Body of pancreas (tissue), 4 donors: ENCODE measurements at regions not wholly inside any gene's neighbourhood (a gene's known extent, or its start where the extent isn't known, plus 50 kb on each side); places are given as distances from the start of the nearest gene placed in this dataset.

ENCODE experiments used
- ATAC-seq: fragments of 150-250 bp; one replicate; pipeline ENCODE4 v1.9.1; 2016
- DNase-seq, 4 donors: peaks; one replicate each; pipeline ENCODE4 v3.0.0-alpha.2; 2019
- H3K27ac ChIP-seq, 4 donors: fragments of 200-600 bp; sonication (generic); 1 replicate in 3 of 4; 2 replicates in 1 of 4; pipeline versions ENCODE4 v1.5.1 to v1.6.1; 2016 to 2019; ENCODE audit warnings: mild to moderate bottlenecking in 1 of 4, mixed read lengths in 1 of 4, moderate library complexity in 1 of 4
- H3K27me3 ChIP-seq, 2 donors: fragments of 200-600 bp; sonication (generic); one replicate each; pipeline ENCODE4 v1.6.0; 2016; ENCODE audit warnings: mild to moderate bottlenecking in 1 of 2
- H3K36me3 ChIP-seq, 2 donors: fragments of 200-600 bp; sonication (generic); replicated peaks in 1 of 2; 2 replicates each; pipeline ENCODE4 v1.5.1; 2016; ENCODE audit warnings: low read depth in 2 of 2; ENCODE audit not compliant: insufficient read depth in 1 of 2
- H3K4me1 ChIP-seq: fragments of 200-600 bp; sonication (generic); one replicate; pipeline ENCODE4 v1.6.0; 2016
- H3K4me3 ChIP-seq, 2 donors: fragments of 200-600 bp; sonication (generic); 1 replicate in 1 of 2; 2 replicates in 1 of 2; pipeline ENCODE4 v1.5.1; 2016 to 2019
- H3K9me3 ChIP-seq, 3 donors: fragments of 200-600 bp; sonication (generic); 1 replicate in 2 of 3; 2 replicates in 1 of 3; pipeline ENCODE4 v1.5.1; 2016
- POLR2A ChIP-seq, 3 donors: fragments of 450-650 bp; IDR thresholded peaks; one replicate each; pipeline ENCODE4 v1.6.1; 2016; ENCODE audit warnings: antibody characterized with exemption in 3 of 3, mild to moderate bottlenecking in 2 of 3
- WGBS, 2 donors: methylation state at CpG; one replicate each; pipeline ENCODE4 v1.1.5; 2017; 5-methylcytosine and 5-hydroxymethylcytosine counted together
- intact Hi-C: fragments of 100-400 bp; cut with DNase I; formaldehyde crosslinking; loops from one replicate; pipeline ENCODE4 v1.15.1; 2023
- TF ChIP-seq, protein P1 (sequence below), 7 experiments: fragments of 450-650 bp in 4 of 7; fragments of 200-600 bp in 3 of 7; sonication (generic) in 3 of 7; IDR thresholded peaks; one replicate each; pipeline ENCODE4 v1.5.1; 2016 to 2019; ENCODE audit warnings: antibody characterized with exemption in 7 of 7

DNA sequence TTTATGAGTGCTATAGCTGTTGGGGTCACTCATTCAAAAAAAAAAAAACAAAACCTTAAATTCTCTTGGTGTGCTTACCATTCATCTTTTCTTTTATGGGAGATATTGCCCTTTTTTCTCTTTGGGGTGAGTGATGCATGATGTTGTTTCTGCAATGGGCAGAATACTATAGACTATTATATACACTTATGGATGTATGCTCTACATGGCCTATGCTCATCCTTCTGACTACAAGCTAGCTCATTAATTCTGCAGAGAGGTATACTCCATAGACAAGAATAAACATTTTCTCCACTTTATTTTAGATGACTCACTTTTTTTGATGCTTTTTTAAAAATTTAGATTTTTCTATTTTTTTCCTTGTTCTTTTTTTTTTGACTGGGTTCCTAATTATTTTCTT, 160.3 kb upstream of the ANK2 start:
- ATAC-seq (no peak), DNase-seq (no peak)
- intact Hi-C loops: no loop called here
- Histone ChIP-seq H3K4me3 (no peak overlapping the region), H3K4me1 (no peaks in the 10 kb centered on the region), H3K9me3 (no peaks in the 10 kb centered on the region), H3K36me3 (no peaks in the 10 kb centered on the region), H3K27ac (no peak overlapping the region), H3K27me3 (no peaks in the 10 kb centered on the region)
- no peak for TF ChIP-seq POLR2A (IDR thresholded peaks at IDR 0.05)
- TF ChIP-seq, protein P1, sequence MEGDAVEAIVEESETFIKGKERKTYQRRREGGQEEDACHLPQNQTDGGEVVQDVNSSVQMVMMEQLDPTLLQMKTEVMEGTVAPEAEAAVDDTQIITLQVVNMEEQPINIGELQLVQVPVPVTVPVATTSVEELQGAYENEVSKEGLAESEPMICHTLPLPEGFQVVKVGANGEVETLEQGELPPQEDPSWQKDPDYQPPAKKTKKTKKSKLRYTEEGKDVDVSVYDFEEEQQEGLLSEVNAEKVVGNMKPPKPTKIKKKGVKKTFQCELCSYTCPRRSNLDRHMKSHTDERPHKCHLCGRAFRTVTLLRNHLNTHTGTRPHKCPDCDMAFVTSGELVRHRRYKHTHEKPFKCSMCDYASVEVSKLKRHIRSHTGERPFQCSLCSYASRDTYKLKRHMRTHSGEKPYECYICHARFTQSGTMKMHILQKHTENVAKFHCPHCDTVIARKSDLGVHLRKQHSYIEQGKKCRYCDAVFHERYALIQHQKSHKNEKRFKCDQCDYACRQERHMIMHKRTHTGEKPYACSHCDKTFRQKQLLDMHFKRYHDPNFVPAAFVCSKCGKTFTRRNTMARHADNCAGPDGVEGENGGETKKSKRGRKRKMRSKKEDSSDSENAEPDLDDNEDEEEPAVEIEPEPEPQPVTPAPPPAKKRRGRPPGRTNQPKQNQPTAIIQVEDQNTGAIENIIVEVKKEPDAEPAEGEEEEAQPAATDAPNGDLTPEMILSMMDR (IDR thresholded peaks at IDR 0.05): no peak

DNA sequence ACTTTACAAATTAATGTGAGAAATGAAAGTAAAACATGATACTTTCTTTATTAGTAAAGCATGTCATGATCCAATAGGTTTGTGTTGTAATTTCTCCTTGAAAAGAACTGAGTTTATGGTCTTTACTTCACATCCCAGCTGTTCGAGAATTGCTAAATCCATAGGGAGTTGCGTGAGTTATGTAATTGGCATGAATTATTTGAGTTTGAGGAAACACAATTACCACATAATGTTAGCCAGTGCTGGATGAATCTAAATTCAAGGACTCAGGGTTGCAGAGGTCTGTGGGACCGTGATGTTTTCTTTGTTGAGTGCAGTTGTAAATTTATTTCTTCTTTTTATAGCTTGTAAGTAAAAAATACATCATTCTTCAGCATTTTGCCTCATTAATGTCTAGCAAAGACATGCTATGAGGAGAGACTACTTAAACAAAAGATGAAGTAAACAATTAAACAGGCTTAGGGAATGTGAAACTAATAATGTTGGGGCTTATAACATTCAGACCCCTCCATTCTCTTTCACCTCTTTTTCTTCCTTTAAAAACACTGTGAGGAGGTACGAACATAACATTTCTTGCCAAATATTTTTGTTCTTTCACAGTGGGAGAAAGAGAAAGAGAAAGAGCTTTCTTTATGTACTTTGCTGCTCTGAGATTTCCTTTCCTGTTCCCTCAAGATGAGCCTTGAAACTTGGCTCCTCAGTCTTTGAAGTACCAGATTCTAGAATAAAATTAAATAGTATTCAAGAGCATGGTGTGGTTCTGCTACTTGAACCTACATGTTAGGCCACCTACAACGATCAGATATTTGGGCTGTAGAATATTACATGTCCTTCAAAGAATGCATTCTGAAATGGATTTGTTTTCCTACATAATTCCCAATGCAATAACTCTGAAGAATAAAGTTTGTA, 159.6 kb upstream of the ANK2 start:
- H3K27ac ChIP-seq: no peak overlapping the region
- no peak for TF ChIP-seq POLR2A (IDR thresholded peaks at IDR 0.05)
- TF ChIP-seq, protein P1 (IDR thresholded peaks at IDR 0.05): no peak

DNA sequence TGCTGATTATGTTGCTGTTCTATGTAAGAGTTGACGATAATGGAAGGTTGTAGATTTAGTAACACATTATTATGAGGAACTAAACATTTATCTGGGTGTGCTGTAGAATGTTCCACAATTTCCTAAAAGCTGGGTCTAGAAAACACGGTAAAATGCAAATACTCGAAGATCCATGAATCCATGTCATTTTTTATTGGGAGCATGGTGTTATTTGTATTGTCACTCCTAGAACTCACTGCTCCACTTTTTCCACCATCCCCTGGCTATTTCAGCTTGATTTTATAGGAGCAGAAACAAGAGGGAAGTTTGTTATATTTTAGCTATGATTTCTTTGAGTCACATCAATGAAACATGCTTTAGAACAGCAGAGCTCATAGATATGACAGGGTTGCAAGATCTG, 155.0 kb upstream of the ANK2 start:
- H3K9me3 ChIP-seq: no peaks in the 10 kb centered on the region
- TF ChIP-seq, protein P1 (IDR thresholded peaks at IDR 0.05): no peak
- no peak for TF ChIP-seq POLR2A (IDR thresholded peaks at IDR 0.05)
- ATAC-seq (no peak), DNase-seq (no peak)
- H3K27ac ChIP-seq: no peak overlapping the region
- H3K4me1 ChIP-seq: no peaks in the 10 kb centered on the region
- H3K27me3 ChIP-seq: no peaks in the 10 kb centered on the region
- WGBS, 2 donors: 75 to 82% methylated on average over 3 of the region's 3 CpGs
- intact Hi-C loops: no loop called here
- no peaks in the 10 kb centered on the region for H3K36me3 ChIP-seq
- H3K4me3 ChIP-seq: no peak overlapping the region

More for the DNA sequence above, 159.6 kb upstream of the ANK2 start:
- Histone ChIP-seq H3K27me3 (no peaks in the 10 kb centered on the region), H3K9me3 (no peaks in the 10 kb centered on the region), H3K36me3 (no peaks in the 10 kb centered on the region), H3K4me3 (no peak overlapping the region), H3K4me1 (no peaks in the 10 kb centered on the region)
- WGBS, 2 donors: 66 to 74% methylated on average over 5 of the region's 5 CpGs
- intact Hi-C loops: no loop called here
- DNase-seq (no peak), ATAC-seq (no peak)

DNA sequence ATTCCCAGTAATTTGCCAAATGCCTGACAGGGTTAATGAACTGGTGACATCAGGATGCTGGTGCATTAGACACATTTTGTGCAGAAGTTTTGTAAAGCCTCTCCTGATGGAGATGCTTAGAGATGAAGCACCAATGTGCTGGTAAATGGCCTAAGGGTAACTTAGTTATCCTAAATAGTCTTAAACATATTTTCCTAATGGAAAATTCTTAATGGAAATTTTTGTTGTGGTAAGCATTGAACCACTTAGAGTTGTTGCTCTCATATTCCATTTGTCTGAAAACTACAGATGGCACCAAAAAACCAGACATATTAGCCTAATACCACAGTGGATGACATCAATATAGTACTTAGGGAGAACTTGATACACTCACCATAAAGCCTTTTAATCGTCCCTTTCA, 154.5 kb upstream of the ANK2 start:
- DNase-seq (no peak), ATAC-seq (no peak)
- Histone ChIP-seq H3K27me3 (no peaks in the 10 kb centered on the region), H3K27ac (no peak overlapping the region), H3K4me3 (no peak overlapping the region), H3K9me3 (no peaks in the 10 kb centered on the region), H3K36me3 (no peaks in the 10 kb centered on the region), H3K4me1 (no peaks in the 10 kb centered on the region)
- intact Hi-C loops: no loop called here
- no peak for TF ChIP-seq POLR2A (IDR thresholded peaks at IDR 0.05)
- TF ChIP-seq, protein P1 (IDR thresholded peaks at IDR 0.05): no peak
- WGBS, 2 donors: 44 to 46% methylated on average over 1 of the region's 1 CpG
